PFSK-1 (cell line): ENCODE measurements at regions not wholly inside any gene's neighbourhood (a gene's known extent, or its start where the extent isn't known, plus 50 kb on each side); places are given as distances from the start of the nearest gene placed in this dataset.

Source experiments
- FOXP2 ChIP-seq: optimal IDR thresholded peaks from 2 replicates; pipeline ENCODE3; 2011; ENCODE audit warnings: borderline replicate concordance, control low read depth, inconsistent platforms; ENCODE audit not compliant: insufficient read depth; ENCODE audit errors: extremely low read length, extremely low read depth
- POLR2AphosphoS5 ChIP-seq: IDR thresholded peaks from 2 replicates; pipeline ENCODE4 v1.6.1; 2012; ENCODE audit warnings: low read depth, mild to moderate bottlenecking, control low read depth, low read length, moderate library complexity
- REST ChIP-seq, 2 experiments: IDR thresholded peaks; 2 replicates each; pipeline versions ENCODE4 v1.6.1 to v1.8.0; 2011 to 2012; ENCODE audit warnings: low read depth in 2 of 2, low read length in 2 of 2, control low read depth in 1 of 2, inconsistent platforms in 1 of 2, mild to moderate bottlenecking in 1 of 2, moderate library complexity in 1 of 2; ENCODE audit not compliant: insufficient read depth in 1 of 2
- SIN3A ChIP-seq: IDR thresholded peaks from 2 replicates; pipeline ENCODE4 v1.6.1; 2012; ENCODE audit warnings: mild to moderate bottlenecking, low read length, moderate library complexity, borderline replicate concordance; ENCODE audit not compliant: insufficient read depth
- TAF1 ChIP-seq: IDR thresholded peaks from 2 replicates; pipeline ENCODE4 v1.6.1; 2012; ENCODE audit warnings: low read length, control low read depth, borderline replicate concordance; ENCODE audit not compliant: insufficient read depth

- TF ChIP-seq POLR2AphosphoS5: no peak
- TF ChIP-seq REST (IDR thresholded peaks at IDR 0.05; ENCODE audit: insufficient read depth in 1 of 2, low read depth in 2 of 2, low read length in 2 of 2): no peak
- no peak for TF ChIP-seq TAF1
- TF ChIP-seq FOXP2: no peak
- TF ChIP-seq SIN3A: no peak
Measured at GRCh38 chr12:87518036-87518435, 511.2 kb downstream of the C12orf50 start.

- no peak for TF ChIP-seq TAF1
- TF ChIP-seq REST (IDR thresholded peaks at IDR 0.05; ENCODE audit: insufficient read depth in 1 of 2, low read depth in 2 of 2, low read length in 2 of 2): no peak
- TF ChIP-seq FOXP2: no peak
- TF ChIP-seq SIN3A: no peak
- no peak for TF ChIP-seq POLR2AphosphoS5
Measured at GRCh38 chr12:87513536-87514280, 515.5 kb downstream of the C12orf50 start.

- no peak for TF ChIP-seq POLR2AphosphoS5
- TF ChIP-seq REST (IDR thresholded peaks at IDR 0.05; ENCODE audit: insufficient read depth in 1 of 2, low read depth in 2 of 2, low read length in 2 of 2): no peak
- no peak for TF ChIP-seq FOXP2
- TF ChIP-seq SIN3A: no peak
- TF ChIP-seq TAF1: no peak
Measured at GRCh38 chr12:87511371-87511770, 517.8 kb downstream of the C12orf50 start.

- TF ChIP-seq SIN3A (no peak), TAF1 (no peak), FOXP2 (no peak), REST (IDR thresholded peaks at IDR 0.05; ENCODE audit: insufficient read depth in 1 of 2, low read depth in 2 of 2, low read length in 2 of 2) (no peak), POLR2AphosphoS5 (no peak)
Measured at GRCh38 chr12:87509237-87509820, 519.9 kb downstream of the C12orf50 start.
